Lower leg skin (tissue), 3 donors: ENCODE measurements at regions not wholly inside any gene's neighbourhood (a gene's known extent, or its start where the extent isn't known, plus 50 kb on each side); places are given as distances from the start of the nearest gene placed in this dataset.

Experiments
- POLR2A ChIP-seq, 2 donors: fragments of 450-650 bp; IDR thresholded peaks; one replicate each; pipeline ENCODE4 v1.6.1; 2016 to 2017; ENCODE audit warnings: antibody characterized with exemption in 2 of 2, mild to moderate bottlenecking in 1 of 2, moderate library complexity in 1 of 2
- TF ChIP-seq, protein P1 (sequence below), 3 donors: fragments of 450-650 bp; IDR thresholded peaks; one replicate each; pipeline ENCODE4 v1.5.1; 2016; ENCODE audit warnings: antibody characterized with exemption in 3 of 3, mild to moderate bottlenecking in 3 of 3, moderate library complexity in 2 of 3

DNA sequence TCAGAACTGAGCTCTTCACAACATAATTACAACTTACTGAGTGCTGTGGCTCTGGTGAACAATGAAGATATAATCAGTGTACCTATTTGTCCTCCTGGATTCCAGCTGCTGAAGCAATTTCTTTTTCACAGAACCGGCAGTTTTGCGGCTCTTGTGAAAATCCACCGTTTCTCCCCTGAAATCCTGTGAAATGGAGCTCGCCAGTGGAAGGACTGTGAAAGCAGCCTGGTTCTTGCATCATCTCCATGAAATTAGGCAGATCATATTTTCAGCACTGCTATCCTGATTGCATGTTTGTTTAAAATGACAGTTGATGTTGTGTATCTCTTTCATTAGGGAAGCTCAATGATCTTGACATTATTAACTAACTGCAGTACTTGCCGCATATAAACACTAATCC is 120.2 kb upstream of the SNX19 start:
- TF ChIP-seq, protein P1, sequence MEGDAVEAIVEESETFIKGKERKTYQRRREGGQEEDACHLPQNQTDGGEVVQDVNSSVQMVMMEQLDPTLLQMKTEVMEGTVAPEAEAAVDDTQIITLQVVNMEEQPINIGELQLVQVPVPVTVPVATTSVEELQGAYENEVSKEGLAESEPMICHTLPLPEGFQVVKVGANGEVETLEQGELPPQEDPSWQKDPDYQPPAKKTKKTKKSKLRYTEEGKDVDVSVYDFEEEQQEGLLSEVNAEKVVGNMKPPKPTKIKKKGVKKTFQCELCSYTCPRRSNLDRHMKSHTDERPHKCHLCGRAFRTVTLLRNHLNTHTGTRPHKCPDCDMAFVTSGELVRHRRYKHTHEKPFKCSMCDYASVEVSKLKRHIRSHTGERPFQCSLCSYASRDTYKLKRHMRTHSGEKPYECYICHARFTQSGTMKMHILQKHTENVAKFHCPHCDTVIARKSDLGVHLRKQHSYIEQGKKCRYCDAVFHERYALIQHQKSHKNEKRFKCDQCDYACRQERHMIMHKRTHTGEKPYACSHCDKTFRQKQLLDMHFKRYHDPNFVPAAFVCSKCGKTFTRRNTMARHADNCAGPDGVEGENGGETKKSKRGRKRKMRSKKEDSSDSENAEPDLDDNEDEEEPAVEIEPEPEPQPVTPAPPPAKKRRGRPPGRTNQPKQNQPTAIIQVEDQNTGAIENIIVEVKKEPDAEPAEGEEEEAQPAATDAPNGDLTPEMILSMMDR (IDR thresholded peaks at IDR 0.05): no peak
- no peak for TF ChIP-seq POLR2A (IDR thresholded peaks at IDR 0.05)
